Body of pancreas (tissue), 4 donors: ENCODE measurements at regions not wholly inside any gene's neighbourhood (a gene's known extent, or its start where the extent isn't known, plus 50 kb on each side); places are given as distances from the start of the nearest gene placed in this dataset.

ENCODE experiments used
- ATAC-seq: fragments of 150-250 bp; one replicate; pipeline ENCODE4 v1.9.1; 2016
- DNase-seq, 4 donors: peaks; one replicate each; pipeline ENCODE4 v3.0.0-alpha.2; 2019
- H3K27ac ChIP-seq, 4 donors: fragments of 200-600 bp; sonication (generic); 1 replicate in 3 of 4; 2 replicates in 1 of 4; pipeline versions ENCODE4 v1.5.1 to v1.6.1; 2016 to 2019; ENCODE audit warnings: mild to moderate bottlenecking in 1 of 4, mixed read lengths in 1 of 4, moderate library complexity in 1 of 4
- H3K27me3 ChIP-seq, 2 donors: fragments of 200-600 bp; sonication (generic); one replicate each; pipeline ENCODE4 v1.6.0; 2016; ENCODE audit warnings: mild to moderate bottlenecking in 1 of 2
- H3K36me3 ChIP-seq, 2 donors: fragments of 200-600 bp; sonication (generic); replicated peaks in 1 of 2; 2 replicates each; pipeline ENCODE4 v1.5.1; 2016; ENCODE audit warnings: low read depth in 2 of 2; ENCODE audit not compliant: insufficient read depth in 1 of 2
- H3K4me1 ChIP-seq: fragments of 200-600 bp; sonication (generic); one replicate; pipeline ENCODE4 v1.6.0; 2016
- H3K4me3 ChIP-seq, 2 donors: fragments of 200-600 bp; sonication (generic); 1 replicate in 1 of 2; 2 replicates in 1 of 2; pipeline ENCODE4 v1.5.1; 2016 to 2019
- H3K9me3 ChIP-seq, 3 donors: fragments of 200-600 bp; sonication (generic); 1 replicate in 2 of 3; 2 replicates in 1 of 3; pipeline ENCODE4 v1.5.1; 2016
- CTCF ChIP-seq, 7 experiments: fragments of 450-650 bp in 4 of 7; fragments of 200-600 bp in 3 of 7; sonication (generic) in 3 of 7; IDR thresholded peaks; one replicate each; pipeline ENCODE4 v1.5.1; 2016 to 2019; ENCODE audit warnings: antibody characterized with exemption in 7 of 7
- POLR2A ChIP-seq, 3 donors: fragments of 450-650 bp; IDR thresholded peaks; one replicate each; pipeline ENCODE4 v1.6.1; 2016; ENCODE audit warnings: antibody characterized with exemption in 3 of 3, mild to moderate bottlenecking in 2 of 3
- whole genome bisulfite sequencing, 2 donors: methylation state at CpG; one replicate each; pipeline ENCODE4 v1.1.5; 2017; 5-methylcytosine and 5-hydroxymethylcytosine counted together
- intact Hi-C: fragments of 100-400 bp; cut with DNase I; formaldehyde crosslinking; loops from one replicate; pipeline ENCODE4 v1.15.1; 2023

- no peak for TF ChIP-seq CTCF (IDR thresholded peaks at IDR 0.05)
- no peak for TF ChIP-seq POLR2A (IDR thresholded peaks at IDR 0.05)
- H3K36me3 ChIP-seq: no peaks in the 10 kb centered on the region
- no peaks in the 10 kb centered on the region for H3K9me3 ChIP-seq
- no peak overlapping the region for H3K4me3 ChIP-seq
- 81% methylated on average over 7 of the region's 7 CpGs for WGBS, 2 donors
- H3K27me3 ChIP-seq: no peaks in the 10 kb centered on the region
- ATAC-seq (no peak), DNase-seq (no peak)
- intact Hi-C loops: no loop called here
- no peaks in the 10 kb centered on the region for H3K4me1 ChIP-seq
- H3K27ac ChIP-seq: peak overlapping the region in 1 of 4 donors; percentile 13
These were observed 51.2 kb upstream of the ROCK1 start for GRCh38 chr18:21162786-21163185.

- no peaks in the 10 kb centered on the region for H3K27me3 ChIP-seq
- H3K9me3 ChIP-seq: no peaks in the 10 kb centered on the region
- 49 to 62% methylated on average over 6 of the region's 6 CpGs for WGBS, 2 donors
- TF ChIP-seq POLR2A (IDR thresholded peaks at IDR 0.05) (no peak), CTCF (IDR thresholded peaks at IDR 0.05) (no peak)
- ATAC-seq (no peak), DNase-seq (peak in 1 of 4 donors; percentile 61)
- H3K4me3 ChIP-seq: no peak overlapping the region
- H3K27ac ChIP-seq: peak overlapping the region in 1 of 4 donors; percentile 50
- H3K4me1 ChIP-seq: no peaks in the 10 kb centered on the region
- no peaks in the 10 kb centered on the region for H3K36me3 ChIP-seq
- intact Hi-C loops: no loop called here
These were observed 52.3 kb upstream of the ROCK1 start for GRCh38 chr18:21163647-21164547.

GRCh38 chr18:21164548-21165095, 53.0 kb upstream of the ROCK1 start:
- ATAC-seq (no peak), DNase-seq (no peak)
- Histone ChIP-seq H3K4me1 (no peaks in the 10 kb centered on the region), H3K36me3 (no peaks in the 10 kb centered on the region), H3K27ac (peak overlapping the region in 1 of 4 donors; percentile 50), H3K9me3 (no peaks in the 10 kb centered on the region), H3K27me3 (no peaks in the 10 kb centered on the region), H3K4me3 (no peak overlapping the region)
- intact Hi-C loops: no loop called here
- TF ChIP-seq POLR2A (IDR thresholded peaks at IDR 0.05) (no peak), CTCF (IDR thresholded peaks at IDR 0.05) (no peak)
- whole genome bisulfite sequencing, 2 donors: 63% methylated on average over 2 of the region's 2 CpGs

GRCh38 chr18:21167641-21168377, 56.2 kb upstream of the ROCK1 start:
- 0 to 14% methylated on average over 1 of the region's 1 CpG for WGBS, 2 donors
- intact Hi-C loops: no loop called here
- Histone ChIP-seq H3K4me1 (no peaks in the 10 kb centered on the region), H3K36me3 (no peaks in the 10 kb centered on the region), H3K27ac (no peak overlapping the region), H3K9me3 (no peaks in the 10 kb centered on the region), H3K4me3 (no peak overlapping the region), H3K27me3 (no peaks in the 10 kb centered on the region)
- ATAC-seq (peak; percentile 75), DNase-seq (peak; percentile 54 to 85 (median 70))
- TF ChIP-seq CTCF (IDR thresholded peaks at IDR 0.05): no peak
- TF ChIP-seq POLR2A (IDR thresholded peaks at IDR 0.05): no peak
